ENCODE measurements at regions not wholly inside any gene's neighbourhood (a gene's known extent, or its start where the extent isn't known, plus 50 kb on each side); places are given as distances from the start of the nearest gene placed in this dataset.

DNA sequence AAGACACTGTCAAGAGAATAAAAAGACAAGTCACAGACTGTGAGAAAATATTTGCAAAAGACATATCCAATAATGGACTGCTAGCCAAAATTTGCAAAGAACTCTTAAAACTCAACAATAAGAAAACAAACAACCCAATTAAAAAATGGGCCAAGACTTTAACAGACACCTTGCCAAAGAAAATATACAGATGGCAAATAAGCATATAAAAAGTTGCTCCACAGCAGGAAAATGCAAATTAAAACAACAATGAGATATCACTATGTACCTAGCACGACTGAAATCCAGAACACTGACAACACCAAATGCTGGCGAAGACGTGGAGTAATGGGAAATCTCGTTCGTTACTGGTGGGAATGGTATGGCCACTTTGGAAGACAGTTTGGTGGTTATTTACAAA is 228.9 kb downstream of the TTC8 start:
- TF ChIP-seq, protein P1, sequence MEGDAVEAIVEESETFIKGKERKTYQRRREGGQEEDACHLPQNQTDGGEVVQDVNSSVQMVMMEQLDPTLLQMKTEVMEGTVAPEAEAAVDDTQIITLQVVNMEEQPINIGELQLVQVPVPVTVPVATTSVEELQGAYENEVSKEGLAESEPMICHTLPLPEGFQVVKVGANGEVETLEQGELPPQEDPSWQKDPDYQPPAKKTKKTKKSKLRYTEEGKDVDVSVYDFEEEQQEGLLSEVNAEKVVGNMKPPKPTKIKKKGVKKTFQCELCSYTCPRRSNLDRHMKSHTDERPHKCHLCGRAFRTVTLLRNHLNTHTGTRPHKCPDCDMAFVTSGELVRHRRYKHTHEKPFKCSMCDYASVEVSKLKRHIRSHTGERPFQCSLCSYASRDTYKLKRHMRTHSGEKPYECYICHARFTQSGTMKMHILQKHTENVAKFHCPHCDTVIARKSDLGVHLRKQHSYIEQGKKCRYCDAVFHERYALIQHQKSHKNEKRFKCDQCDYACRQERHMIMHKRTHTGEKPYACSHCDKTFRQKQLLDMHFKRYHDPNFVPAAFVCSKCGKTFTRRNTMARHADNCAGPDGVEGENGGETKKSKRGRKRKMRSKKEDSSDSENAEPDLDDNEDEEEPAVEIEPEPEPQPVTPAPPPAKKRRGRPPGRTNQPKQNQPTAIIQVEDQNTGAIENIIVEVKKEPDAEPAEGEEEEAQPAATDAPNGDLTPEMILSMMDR (conservative IDR thresholded peaks at IDR 0.05; ENCODE audit: low read depth in 2 of 2), result no peak
- TF ChIP-seq EZH2 (IDR thresholded peaks at IDR 0.05; ENCODE audit: low read depth, unreplicated experiment) (no peak), JUNB (IDR thresholded peaks at IDR 0.05; ENCODE audit: unreplicated experiment) (no peak)

Measured in GM23338 (cell line).